Calu3 (cell line): ENCODE measurements at regions not wholly inside any gene's neighbourhood (a gene's known extent, or its start where the extent isn't known, plus 50 kb on each side); places are given as distances from the start of the nearest gene placed in this dataset.
"Not testable (repeated sequence)": the region's sequence is repeated elsewhere in the genome, so short reads cannot be mapped to it uniquely, and the experiment has no call there.

ENCODE experiments used
- BruUV-seq: library from RNA; stranded (reverse); fragments of 400-500 nt; replicated peaks from 2 replicates; lab custom pipeline; 2021; lab: Mats Ljungman, UMichigan
- CTCF ChIA-PET: fragments of 300-600 bp; sonication (Branson Sonifier 250); formaldehyde crosslinking; loops from one replicate; lab custom pipeline; 2022; ENCODE audit warnings: antibody characterized with exemption; lab: Charles Lee
- DNase-seq: peaks from one replicate; pipeline ENCODE4 v3.0.0; 2022
- H3K27ac Mint-ChIP-seq: one replicate; pipeline ENCODE4 v1.8.0; 2022; ENCODE audit warnings: mixed read lengths; ENCODE audit not compliant: unreplicated experiment
- H3K27me3 Mint-ChIP-seq: one replicate; pipeline ENCODE4 v1.8.0; 2022; ENCODE audit warnings: mixed read lengths; ENCODE audit not compliant: unreplicated experiment
- H3K36me3 Mint-ChIP-seq: one replicate; pipeline ENCODE4 v1.8.0; 2022; ENCODE audit warnings: mild to moderate bottlenecking, moderate library complexity, mixed read lengths; ENCODE audit not compliant: insufficient read depth, unreplicated experiment
- H3K4me1 Mint-ChIP-seq: one replicate; pipeline ENCODE4 v1.8.0; 2022; ENCODE audit warnings: mild to moderate bottlenecking, low read depth, mixed read lengths; ENCODE audit not compliant: unreplicated experiment
- H3K4me3 Mint-ChIP-seq: one replicate; pipeline ENCODE4 v1.8.0; 2022; ENCODE audit warnings: mild to moderate bottlenecking, low read depth, moderate library complexity, mixed read lengths; ENCODE audit not compliant: unreplicated experiment
- H3K9me3 Mint-ChIP-seq: one replicate; pipeline ENCODE4 v1.8.0; 2022; ENCODE audit warnings: low read depth, mixed read lengths; ENCODE audit not compliant: unreplicated experiment
- CTCF ChIP-seq: fragments of 200-600 bp; IDR thresholded peaks from one replicate; pipeline ENCODE4 v1.8.0; 2022; ENCODE audit warnings: antibody characterized with exemption; ENCODE audit not compliant: unreplicated experiment
- intact Hi-C: fragments of 100-400 bp; cut with micrococcal nuclease; formaldehyde crosslinking; loops from one replicate; pipeline ENCODE4 v1.10.0; 2022; ENCODE audit not compliant: unreplicated experiment

DNA sequence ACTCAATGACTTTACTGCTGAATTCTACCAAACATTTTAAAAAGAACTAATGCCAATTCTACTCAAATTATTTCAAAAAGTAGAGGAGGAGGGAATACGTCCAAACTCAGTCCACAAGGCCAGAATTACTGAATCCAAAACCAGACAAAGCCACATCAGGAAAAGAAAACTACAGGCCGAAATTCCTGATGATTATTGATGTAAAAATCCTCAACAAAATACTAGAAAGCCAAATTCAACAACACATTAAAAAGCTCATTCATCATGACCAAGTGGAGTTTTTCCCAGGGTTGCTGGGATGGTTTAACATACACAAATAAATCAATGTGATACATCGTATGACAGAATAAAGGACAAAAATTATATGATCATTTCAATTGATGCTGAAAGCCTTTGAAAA, 103.9 kb upstream of the UBE2E3 start:
- intact Hi-C loops = no loop called here
- DNase-seq = no peak
- Mint-ChIP-seq H3K4me3 (no peak overlapping the region), H3K36me3 (no peaks in the 10 kb centered on the region), H3K9me3 (no peaks in the 10 kb centered on the region), H3K4me1 (no peaks in the 10 kb centered on the region), H3K27ac (no peak overlapping the region), H3K27me3 (no peaks in the 10 kb centered on the region)
- CTCF ChIA-PET = no interaction called here
- TF ChIP-seq CTCF = no peak
- no TSS peak for BruUV-seq

GRCh38 chr2:180873219-180873618, 107.2 kb upstream of the UBE2E3 start:
- DNase-seq = no peak
- no peaks in the 10 kb centered on the region for H3K9me3 Mint-ChIP-seq
- CTCF ChIA-PET = no interaction called here
- no TSS peak for BruUV-seq
- no peaks in the 10 kb centered on the region for H3K4me1 Mint-ChIP-seq
- intact Hi-C loops = no loop called here
- no peak overlapping the region for H3K4me3 Mint-ChIP-seq
- H3K36me3 Mint-ChIP-seq = no peaks in the 10 kb centered on the region
- no peak for TF ChIP-seq CTCF
- no peaks in the 10 kb centered on the region for H3K27me3 Mint-ChIP-seq
- no peak overlapping the region for H3K27ac Mint-ChIP-seq

DNA sequence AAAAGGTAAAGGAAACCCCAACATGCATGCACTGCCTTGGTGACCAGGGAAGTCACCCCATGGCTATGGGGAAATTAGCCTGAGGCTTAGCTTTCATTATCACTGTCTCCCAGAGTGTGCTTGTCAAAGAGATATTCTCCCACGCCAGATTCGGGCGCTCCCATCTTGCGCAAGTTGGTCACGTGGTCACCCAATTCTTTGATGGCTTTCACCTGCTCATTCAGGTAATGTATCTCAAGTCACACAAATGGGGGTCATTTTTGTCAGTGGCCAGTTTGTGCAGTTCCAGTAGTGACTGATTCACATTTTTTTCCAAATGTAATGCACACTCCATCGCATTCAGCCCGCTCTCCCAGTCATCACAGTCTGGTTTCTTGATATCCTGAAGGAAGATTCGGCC, 107.6 kb upstream of the UBE2E3 start:
- H3K36me3 Mint-ChIP-seq, CTCF ChIA-PET, H3K9me3 Mint-ChIP-seq, BruUV-seq, intact Hi-C loops, H3K4me1 Mint-ChIP-seq, DNase-seq, H3K4me3 Mint-ChIP-seq, H3K27me3 Mint-ChIP-seq, H3K27ac Mint-ChIP-seq: not testable (repeated sequence)

GRCh38 chr2:180872255-180872654, 108.2 kb upstream of the UBE2E3 start:
- no peak for TF ChIP-seq CTCF
- no peak for DNase-seq
- Mint-ChIP-seq H3K4me1 (no peaks in the 10 kb centered on the region), H3K9me3 (no peaks in the 10 kb centered on the region), H3K27me3 (no peaks in the 10 kb centered on the region), H3K36me3 (no peaks in the 10 kb centered on the region), H3K4me3 (no peak overlapping the region), H3K27ac (no peak overlapping the region)
- intact Hi-C loops = no loop called here
- BruUV-seq = no TSS peak
- CTCF ChIA-PET = no interaction called here

GRCh38 chr2:180871649-180872048, 108.8 kb upstream of the UBE2E3 start:
- no peak overlapping the region for H3K4me3 Mint-ChIP-seq
- H3K4me1 Mint-ChIP-seq = no peaks in the 10 kb centered on the region
- no TSS peak for BruUV-seq
- intact Hi-C loops = no loop called here
- H3K27me3 Mint-ChIP-seq = no peaks in the 10 kb centered on the region
- no peak for TF ChIP-seq CTCF
- H3K27ac Mint-ChIP-seq = no peak overlapping the region
- no peaks in the 10 kb centered on the region for H3K9me3 Mint-ChIP-seq
- CTCF ChIA-PET = no interaction called here
- DNase-seq = no peak
- H3K36me3 Mint-ChIP-seq = no peaks in the 10 kb centered on the region
